Activated CD4-positive, alpha-beta T cell treated with anti-CD3 and anti-CD28 coated beads for 36 hours (primary cell): ENCODE measurements at regions not wholly inside any gene's neighbourhood (a gene's known extent, or its start where the extent isn't known, plus 50 kb on each side); places are given as distances from the start of the nearest gene placed in this dataset.

Experiments used
- ATAC-seq: fragments of 200-7000 bp; cut with Tn5 transposase; one replicate; pipeline ENCODE4 v1.10.0; 2021; ENCODE audit warnings: mild to moderate bottlenecking, moderate library complexity
- CTCF ChIA-PET: fragments of 350-600 bp; sonication (Branson Sonifier 250); formaldehyde crosslinking; loops from one replicate; lab custom pipeline; 2021; ENCODE audit warnings: antibody characterized with exemption; lab: Charles Lee
- POLR2A ChIA-PET: fragments of 350-600 bp; sonication (Branson Sonifier 250); formaldehyde crosslinking; loops from one replicate; lab custom pipeline; 2021; ENCODE audit warnings: antibody characterized with exemption, inconsistent platforms; lab: Charles Lee
- DNase-seq: peaks from one replicate; pipeline ENCODE4 v3.0.0-alpha.2; 2020
- H3K27ac Mint-ChIP-seq: one replicate; pipeline ENCODE4 v1.8.0; 2021; ENCODE audit warnings: mixed read lengths
- H3K27me3 Mint-ChIP-seq: one replicate; pipeline ENCODE4 v1.8.0; 2021; ENCODE audit warnings: mixed read lengths
- H3K36me3 Mint-ChIP-seq: one replicate; pipeline ENCODE4 v1.8.0; 2021; ENCODE audit warnings: low read depth, mixed read lengths
- H3K4me1 Mint-ChIP-seq: one replicate; pipeline ENCODE4 v1.8.0; 2021; ENCODE audit warnings: mixed read lengths
- H3K4me3 Mint-ChIP-seq: one replicate; pipeline ENCODE4 v1.8.0; 2021; ENCODE audit warnings: mild to moderate bottlenecking, moderate library complexity, mixed read lengths
- H3K9me3 Mint-ChIP-seq: one replicate; pipeline ENCODE4 v1.8.0; 2021; ENCODE audit warnings: low read depth, mixed read lengths
- intact Hi-C, 2 experiments: fragments of 100-400 bp; cut with DNase I in 1 of 2; cut with micrococcal nuclease in 1 of 2; formaldehyde crosslinking; loops; one replicate each; pipeline versions ENCODE4 v1.14.2 to v1.15.1; 2022 to 2024; cut with DNase I, micrococcal nuclease

DNA sequence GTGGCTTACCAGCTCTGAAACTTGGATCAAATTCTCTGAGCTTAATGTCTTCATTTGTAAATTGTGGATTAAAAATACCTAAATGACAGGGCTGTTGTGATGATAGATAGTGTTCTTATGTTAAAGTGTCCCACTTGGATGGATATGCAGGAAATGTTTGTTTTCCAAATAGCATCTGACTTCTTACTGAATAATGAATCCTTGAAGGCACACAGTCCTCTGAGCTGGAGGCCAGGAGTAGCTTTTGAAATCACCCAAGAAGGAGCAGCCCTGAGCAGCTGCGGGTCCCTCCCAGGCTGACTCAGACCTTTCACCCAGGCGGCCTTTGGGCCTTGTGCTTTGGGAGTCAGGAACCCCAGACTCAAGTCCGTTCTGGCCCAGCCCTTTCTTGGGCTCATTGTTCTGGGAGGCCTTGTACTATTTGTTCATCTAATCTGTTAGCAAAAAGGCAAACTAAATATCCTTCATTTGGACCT, 173.0 kb upstream of the GATA6 start:
- H3K36me3 Mint-ChIP-seq: no peaks in the 10 kb centered on the region
- H3K27ac Mint-ChIP-seq: no peak overlapping the region
- no peaks in the 10 kb centered on the region for H3K27me3 Mint-ChIP-seq
- POLR2A ChIA-PET: no interaction called here
- ATAC-seq (no peak), DNase-seq (no peak)
- CTCF ChIA-PET: interaction anchor here (0.6 to 0.7 kb wide), 2 partner anchors 336 to 532 kb away, joined by 3 read pairs; no protein-coding TSS in a partner anchor
- intact Hi-C loops: loop anchor here (10.0 kb wide), 4 partner anchors 52 to 708 kb away; partner anchors contain the start of gene GATA6 (in 1 of the 2)
- H3K9me3 Mint-ChIP-seq: no peaks in the 10 kb centered on the region
- no peak overlapping the region for H3K4me3 Mint-ChIP-seq
- H3K4me1 Mint-ChIP-seq: peaks cover 3% of the 10 kb centered on the region

DNA sequence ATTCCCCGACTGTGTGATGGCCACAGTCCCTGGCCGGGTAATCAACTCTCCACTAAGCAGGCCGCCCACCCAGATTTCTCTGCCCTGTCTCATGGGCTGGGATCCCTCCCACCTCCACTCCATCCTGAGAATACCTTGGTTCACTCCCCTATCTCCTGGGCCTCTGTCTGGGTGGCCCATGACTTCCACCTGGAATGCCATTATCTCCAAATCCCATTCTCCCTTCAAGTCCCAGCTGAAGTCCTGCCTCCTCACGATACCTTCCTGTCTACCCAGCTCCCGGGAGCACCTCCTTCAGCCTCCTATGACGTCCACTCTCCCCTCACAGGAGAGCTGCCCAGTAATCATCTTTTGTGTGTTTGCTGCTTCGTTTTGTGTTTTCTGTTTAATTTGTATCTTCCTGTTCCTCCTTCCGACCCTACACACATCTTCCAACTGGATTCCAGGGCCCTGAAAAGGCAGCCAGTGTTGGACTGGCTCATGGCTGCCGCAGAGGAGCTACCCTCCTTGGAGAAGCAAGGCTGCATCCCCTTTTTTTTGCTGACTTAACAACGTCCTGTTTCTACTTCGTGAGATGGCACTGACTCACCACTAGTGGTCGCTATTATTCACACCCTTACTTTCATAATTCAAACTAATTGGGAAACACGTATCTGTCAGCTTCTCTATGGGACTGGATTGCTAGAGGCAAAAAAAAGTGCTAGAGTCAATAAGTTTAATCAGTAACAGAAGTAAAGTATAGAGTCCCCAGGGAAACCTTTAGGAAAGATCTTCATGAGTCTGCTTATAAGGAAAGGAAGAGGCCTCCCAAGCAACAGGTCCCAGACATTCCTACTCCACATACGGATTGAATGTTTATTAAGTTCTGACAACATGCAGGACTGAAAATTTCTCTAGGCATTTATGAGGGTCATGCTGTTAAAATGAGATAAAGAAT, 171.9 kb upstream of the GATA6 start:
- intact Hi-C loops: loop anchor here (10.0 kb wide), 4 partner anchors 53 to 707 kb away; partner anchors contain the start of gene GATA6 (in 1 of the 2)
- DNase-seq (no peak), ATAC-seq (peak; percentile 47)
- no peaks in the 10 kb centered on the region for H3K36me3 Mint-ChIP-seq
- peaks cover 3% of the 10 kb centered on the region for H3K4me1 Mint-ChIP-seq
- no peaks in the 10 kb centered on the region for H3K27me3 Mint-ChIP-seq
- ChIA-PET CTCF (interaction anchor here (0.5 to 2.0 kb wide), 7 partner anchors 10 to 100 kb away, joined by 3 to 7 read pairs (median 4); no protein-coding TSS in a partner anchor), POLR2A (no interaction called here)
- H3K9me3 Mint-ChIP-seq: no peaks in the 10 kb centered on the region
- no peak overlapping the region for H3K4me3 Mint-ChIP-seq
- H3K27ac Mint-ChIP-seq: no peak overlapping the region

DNA sequence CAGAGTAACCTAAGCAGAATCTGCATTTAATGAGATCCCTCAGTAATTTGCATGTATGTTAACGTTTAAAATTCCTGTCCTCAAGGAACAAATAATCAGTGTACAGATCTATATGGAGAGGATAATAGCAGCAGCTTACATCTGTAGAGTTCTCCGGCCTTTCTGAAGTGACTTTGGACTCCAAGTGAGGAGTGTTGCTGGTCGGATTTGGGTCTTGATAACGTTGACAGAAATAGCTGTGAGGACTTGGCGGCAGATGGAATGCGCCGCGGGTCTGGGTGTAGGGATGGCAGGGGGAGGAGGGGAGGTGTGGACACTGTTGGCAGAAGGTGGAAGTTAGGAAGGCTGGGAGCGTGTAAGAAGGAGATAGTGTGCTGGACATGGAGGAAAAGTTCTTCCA, 170.9 kb upstream of the GATA6 start:
- Mint-ChIP-seq H3K27me3 (no peaks in the 10 kb centered on the region), H3K9me3 (no peaks in the 10 kb centered on the region), H3K36me3 (no peaks in the 10 kb centered on the region), H3K27ac (no peak overlapping the region), H3K4me3 (no peak overlapping the region), H3K4me1 (peaks cover 3% of the 10 kb centered on the region)
- ATAC-seq (no peak), DNase-seq (no peak)
- CTCF ChIA-PET: interaction anchor here (0.6 to 2.0 kb wide), 5 partner anchors 9 to 101 kb away, joined by 3 to 7 read pairs (median 4); no protein-coding TSS in a partner anchor
- intact Hi-C loops: loop anchor here (10.0 kb wide), 4 partner anchors 54 to 706 kb away; partner anchors contain the start of gene GATA6 (in 1 of the 2)
- POLR2A ChIA-PET: interaction anchor here (0.6 kb wide), 1 partner anchor 564 kb away, joined by 4 read pairs; no protein-coding TSS in a partner anchor

DNA sequence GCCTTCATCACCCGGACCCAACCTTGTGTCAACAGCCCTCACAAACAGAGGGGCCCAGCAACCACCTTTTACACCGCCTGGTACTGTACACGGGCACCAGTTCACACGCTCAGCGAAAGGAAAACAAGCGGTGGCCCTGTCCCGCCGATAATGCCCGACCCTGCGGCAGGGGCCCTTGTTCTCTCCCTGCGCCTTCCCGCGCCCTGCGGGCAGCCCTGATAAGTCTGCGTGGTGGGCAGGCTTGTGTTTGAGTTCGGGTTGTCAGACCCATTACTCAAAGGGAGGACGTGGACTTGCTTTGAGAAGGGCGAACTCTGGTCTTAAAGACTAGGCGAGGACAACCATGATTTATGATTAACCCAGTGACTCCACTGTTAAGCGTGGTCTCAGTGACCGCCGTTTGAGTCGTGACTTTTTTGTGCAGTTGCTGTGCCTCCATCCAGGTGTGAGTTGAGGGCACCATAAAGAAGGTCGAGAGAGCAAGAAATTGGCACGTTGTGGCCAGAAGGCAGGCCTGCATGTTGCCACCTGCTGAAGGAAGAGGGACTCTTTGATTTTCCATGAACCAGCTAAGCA, 167.4 kb upstream of the GATA6 start:
- H3K36me3 Mint-ChIP-seq: no peaks in the 10 kb centered on the region
- CTCF ChIA-PET: no interaction called here
- H3K4me1 Mint-ChIP-seq: peaks cover 3% of the 10 kb centered on the region
- POLR2A ChIA-PET: no interaction called here
- intact Hi-C loops: no loop called here
- no peak overlapping the region for H3K4me3 Mint-ChIP-seq
- ATAC-seq (no peak), DNase-seq (no peak)
- H3K9me3 Mint-ChIP-seq: no peaks in the 10 kb centered on the region
- H3K27me3 Mint-ChIP-seq: no peaks in the 10 kb centered on the region
- no peak overlapping the region for H3K27ac Mint-ChIP-seq

DNA sequence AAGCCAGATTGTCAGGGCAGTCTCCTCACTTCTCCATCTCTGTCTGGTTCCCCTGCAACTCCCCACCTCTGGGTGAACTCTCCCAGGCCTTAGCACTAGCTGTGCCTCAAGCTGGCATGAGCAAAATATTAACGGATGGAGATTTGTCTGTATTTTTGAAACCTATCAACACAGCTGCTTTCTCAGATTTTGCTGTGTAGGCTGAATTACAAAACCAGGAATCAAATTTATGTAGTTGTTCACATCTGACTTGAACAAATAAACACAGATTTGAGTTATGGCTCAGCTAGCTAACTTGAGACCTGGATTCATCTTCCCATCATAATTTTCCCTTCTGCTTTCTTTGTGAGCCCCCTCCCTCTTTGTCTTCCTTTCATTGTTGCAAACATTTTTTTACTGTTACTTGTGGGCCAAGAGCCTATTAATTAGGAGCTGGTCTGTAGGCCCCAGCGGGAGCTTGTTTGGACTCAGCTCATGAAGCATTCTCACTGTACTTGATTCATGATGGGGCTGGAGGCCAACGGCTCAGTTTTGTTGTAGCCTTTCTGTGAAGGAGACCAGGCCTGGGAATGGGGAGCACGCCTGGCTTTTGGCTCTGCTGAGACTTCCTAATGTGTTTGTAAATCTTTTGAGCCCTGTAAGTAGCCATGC, 164.1 kb upstream of the GATA6 start:
- Mint-ChIP-seq H3K4me3 (no peak overlapping the region), H3K27me3 (no peaks in the 10 kb centered on the region), H3K36me3 (no peaks in the 10 kb centered on the region), H3K27ac (no peak overlapping the region), H3K9me3 (peaks cover 2% of the 10 kb centered on the region), H3K4me1 (no peaks in the 10 kb centered on the region)
- DNase-seq (no peak), ATAC-seq (no peak)
- POLR2A ChIA-PET: no interaction called here
- intact Hi-C loops: no loop called here
- CTCF ChIA-PET: no interaction called here

DNA sequence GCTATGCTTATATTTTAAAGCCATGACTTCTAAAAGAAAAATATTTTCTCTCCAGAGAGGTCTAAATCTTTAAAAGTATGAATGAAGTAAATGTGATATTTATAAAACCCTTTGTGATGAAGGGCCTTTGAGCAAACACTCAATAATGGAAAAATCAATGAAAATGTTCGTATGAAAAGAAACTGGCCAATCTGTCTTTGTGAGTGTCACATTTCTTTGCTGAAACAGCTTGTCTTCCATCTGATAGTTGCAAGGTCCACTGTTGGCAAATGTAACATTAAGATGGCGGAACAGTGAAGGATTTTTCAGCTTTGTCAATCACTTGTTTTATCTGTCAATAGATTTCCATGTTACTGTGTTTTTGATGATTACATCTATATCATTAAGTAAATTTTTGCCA, 162.9 kb upstream of the GATA6 start:
- Mint-ChIP-seq H3K27ac (no peak overlapping the region), H3K36me3 (no peaks in the 10 kb centered on the region), H3K27me3 (no peaks in the 10 kb centered on the region), H3K9me3 (peaks cover 2% of the 10 kb centered on the region), H3K4me1 (no peaks in the 10 kb centered on the region), H3K4me3 (no peak overlapping the region)
- ATAC-seq: no peak
- POLR2A ChIA-PET: no interaction called here
- intact Hi-C loops: no loop called here
- CTCF ChIA-PET: no interaction called here
- no peak for DNase-seq

DNA sequence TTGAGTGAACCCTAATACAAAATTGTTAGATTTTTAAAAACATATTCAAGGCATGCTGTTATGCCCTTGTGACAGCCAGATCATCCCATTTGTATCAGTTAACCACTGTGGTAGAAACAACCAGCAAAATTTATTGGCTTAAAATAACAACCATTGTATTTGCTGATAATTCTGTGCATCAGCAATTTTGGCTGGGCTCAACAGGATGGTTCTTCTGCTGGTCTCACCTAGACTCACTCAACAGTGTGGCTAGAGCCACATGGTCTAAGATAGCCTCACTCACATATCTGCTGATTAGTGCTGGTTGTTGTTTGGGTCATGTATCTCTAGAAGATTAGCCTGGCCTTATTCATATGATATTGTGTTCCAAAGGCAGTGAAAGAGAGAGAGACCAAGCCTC, 160.1 kb upstream of the GATA6 start:
- intact Hi-C loops: no loop called here
- no peaks in the 10 kb centered on the region for H3K36me3 Mint-ChIP-seq
- H3K4me3 Mint-ChIP-seq: no peak overlapping the region
- POLR2A ChIA-PET: no interaction called here
- DNase-seq (no peak), ATAC-seq (no peak)
- CTCF ChIA-PET: no interaction called here
- no peaks in the 10 kb centered on the region for H3K27me3 Mint-ChIP-seq
- H3K27ac Mint-ChIP-seq: no peak overlapping the region
- H3K4me1 Mint-ChIP-seq: no peaks in the 10 kb centered on the region
- peaks cover 3% of the 10 kb centered on the region for H3K9me3 Mint-ChIP-seq

DNA sequence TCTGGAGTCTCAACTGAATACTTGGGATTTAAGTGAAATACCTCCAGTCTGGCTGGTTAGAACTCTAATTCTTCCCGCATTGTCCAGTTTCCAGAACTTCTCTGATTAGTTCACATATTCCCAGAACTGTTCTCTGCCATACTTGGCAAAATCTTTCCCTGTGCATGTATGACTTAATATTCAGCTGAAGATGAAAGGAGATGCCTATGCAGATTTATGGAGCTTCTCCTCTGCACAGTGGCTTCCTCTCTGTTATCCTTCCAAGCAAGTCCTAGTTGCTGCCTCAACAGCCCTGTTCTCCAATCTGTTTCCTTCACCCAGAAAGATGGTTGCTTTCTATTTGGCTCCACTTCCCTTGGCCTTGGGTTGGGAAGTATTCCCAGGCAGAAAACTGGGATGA, 155.4 kb upstream of the GATA6 start:
- H3K9me3 Mint-ChIP-seq: peaks cover 2% of the 10 kb centered on the region
- no peaks in the 10 kb centered on the region for H3K36me3 Mint-ChIP-seq
- no peak for ATAC-seq
- ChIA-PET POLR2A (no interaction called here), CTCF (interaction anchor here (1.5 kb wide), 1 partner anchor 56 kb away, joined by 3 read pairs; no protein-coding TSS in a partner anchor)
- intact Hi-C loops: no loop called here
- no peak for DNase-seq
- H3K27me3 Mint-ChIP-seq: no peaks in the 10 kb centered on the region
- H3K4me3 Mint-ChIP-seq: no peak overlapping the region
- no peak overlapping the region for H3K27ac Mint-ChIP-seq
- H3K4me1 Mint-ChIP-seq: no peaks in the 10 kb centered on the region

DNA sequence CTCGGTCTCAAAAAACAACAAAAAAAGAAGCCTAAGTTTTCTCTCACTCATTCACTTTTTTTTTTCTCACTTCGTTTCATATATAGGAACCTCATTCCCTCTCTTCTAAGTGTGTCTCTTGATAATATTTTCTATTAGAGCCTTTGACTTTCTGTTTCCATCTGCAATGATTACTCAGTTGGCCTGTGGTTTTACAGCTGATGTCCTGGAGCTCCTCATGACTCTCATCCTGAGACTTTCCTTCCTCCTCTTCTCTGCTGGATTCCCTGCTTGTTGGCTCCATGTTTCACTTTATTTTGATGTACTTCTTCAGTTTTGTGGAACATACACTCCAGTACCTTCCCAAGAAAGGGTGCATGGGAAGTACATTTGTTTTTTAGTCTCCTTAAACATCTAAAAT, 154.2 kb upstream of the GATA6 start:
- intact Hi-C loops: no loop called here
- no peak overlapping the region for H3K4me3 Mint-ChIP-seq
- no peaks in the 10 kb centered on the region for H3K27me3 Mint-ChIP-seq
- ATAC-seq (no peak), DNase-seq (no peak)
- H3K9me3 Mint-ChIP-seq: peaks cover 2% of the 10 kb centered on the region
- H3K27ac Mint-ChIP-seq: no peak overlapping the region
- no peaks in the 10 kb centered on the region for H3K36me3 Mint-ChIP-seq
- ChIA-PET CTCF (no interaction called here), POLR2A (no interaction called here)
- H3K4me1 Mint-ChIP-seq: no peaks in the 10 kb centered on the region

DNA sequence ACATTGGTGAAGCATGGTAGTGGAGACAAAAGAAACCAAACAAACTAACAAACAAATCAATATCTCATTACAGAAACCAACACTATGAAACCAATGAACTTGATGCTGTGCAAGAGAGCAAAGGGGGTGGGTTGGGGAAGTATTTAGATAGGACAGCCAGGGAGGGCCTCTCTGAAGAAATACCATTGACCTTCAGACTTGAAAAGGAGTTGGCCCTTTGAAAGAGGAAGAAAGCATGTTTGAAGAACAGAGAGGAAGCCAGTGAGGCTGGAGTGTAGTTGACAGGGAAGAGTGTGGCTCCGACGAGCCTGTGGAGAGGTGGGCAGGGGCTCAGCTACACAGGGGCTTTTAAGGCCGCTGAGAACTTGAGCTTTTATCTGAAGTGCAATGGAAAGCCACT, 151.0 kb upstream of the GATA6 start:
- H3K4me3 Mint-ChIP-seq: no peak overlapping the region

DNA sequence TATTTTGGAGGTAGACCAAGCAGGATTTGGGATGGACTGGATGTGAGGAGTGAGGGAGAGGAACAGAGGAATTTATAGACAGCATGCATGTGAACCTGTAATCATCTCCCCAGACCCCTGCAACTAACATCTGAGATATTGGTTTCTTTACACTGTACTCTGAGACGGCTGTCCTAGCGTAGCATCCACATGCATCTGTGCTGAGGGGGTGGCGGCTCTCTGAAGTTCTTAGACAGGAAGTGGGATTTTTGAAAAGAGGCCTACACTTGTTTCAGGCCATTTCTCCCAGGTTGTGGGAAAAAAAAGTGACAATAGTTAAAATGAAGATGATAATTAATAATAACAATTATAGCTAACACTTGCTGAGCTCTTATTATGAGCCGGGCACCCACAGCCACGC, 150.2 kb upstream of the GATA6 start:
- ChIA-PET CTCF (no interaction called here), POLR2A (no interaction called here)
- Mint-ChIP-seq H3K36me3 (no peaks in the 10 kb centered on the region), H3K4me3 (no peak overlapping the region), H3K9me3 (no peaks in the 10 kb centered on the region), H3K27me3 (no peaks in the 10 kb centered on the region), H3K4me1 (no peaks in the 10 kb centered on the region), H3K27ac (no peak overlapping the region)
- ATAC-seq (no peak), DNase-seq (no peak)
- intact Hi-C loops: no loop called here

More for the DNA sequence above, 151.0 kb upstream of the GATA6 start:
- CTCF ChIA-PET: no interaction called here
- no peak for DNase-seq
- Mint-ChIP-seq H3K27ac (no peak overlapping the region), H3K9me3 (peaks cover 2% of the 10 kb centered on the region), H3K4me1 (no peaks in the 10 kb centered on the region), H3K27me3 (no peaks in the 10 kb centered on the region), H3K36me3 (no peaks in the 10 kb centered on the region)
- intact Hi-C loops: no loop called here
- POLR2A ChIA-PET: no interaction called here
- no peak for ATAC-seq
